ENCODE measurements at regions not wholly inside any gene's neighbourhood (a gene's known extent, or its start where the extent isn't known, plus 50 kb on each side); places are given as distances from the start of the nearest gene placed in this dataset.

- DNase-seq, result no peak
Observed at GRCh38 chr22:47783433-47784366, 1021.2 kb downstream of the TBC1D22A start.

DNA sequence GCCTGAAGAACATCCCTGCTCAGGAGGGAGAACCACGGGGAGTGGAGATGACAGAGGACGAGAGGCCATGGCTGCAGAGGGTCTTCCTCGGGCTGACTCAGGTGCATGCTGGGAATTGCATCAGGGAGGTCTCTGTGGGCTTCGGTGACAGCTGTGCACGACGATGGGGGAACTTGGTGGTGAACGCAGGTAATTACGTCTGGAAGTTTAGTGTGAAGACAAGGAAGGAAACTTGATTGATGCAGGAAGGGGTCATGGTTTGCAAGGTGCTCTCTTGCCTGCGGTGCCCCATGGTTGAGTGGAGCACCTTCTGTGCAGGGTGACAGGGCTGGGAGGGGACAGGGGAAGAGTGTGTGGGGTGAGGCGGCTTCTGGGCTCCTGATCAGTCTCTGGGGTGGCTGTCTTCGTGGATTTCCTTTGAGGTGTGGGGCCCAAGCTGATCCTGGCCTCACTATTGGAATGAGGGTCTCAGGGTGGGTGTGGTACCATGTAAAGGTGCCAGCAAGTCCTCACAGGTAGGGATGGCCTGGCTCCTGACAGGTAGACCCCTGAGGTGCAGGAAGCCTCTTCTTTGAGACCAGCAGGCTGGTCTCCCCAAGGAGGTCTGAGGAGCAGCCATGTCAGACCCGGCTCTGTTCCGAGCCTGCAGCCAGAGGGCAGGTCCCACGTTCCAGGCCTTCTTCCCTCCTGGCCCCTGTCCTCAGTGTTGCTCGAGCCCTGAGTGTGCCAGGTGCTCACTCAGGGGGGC lies 1020.1 kb downstream of the TBC1D22A start:
- no peak for DNase-seq

- DNase-seq, result no peak
Observed at GRCh38 chr22:47781427-47782111, 1019.1 kb downstream of the TBC1D22A start.

- no peak for DNase-seq
Observed at GRCh38 chr22:47781024-47781423, 1018.6 kb downstream of the TBC1D22A start.

GRCh38 chr22:47780281-47780875 lies 1017.9 kb downstream of the TBC1D22A start:
- no peak for DNase-seq

GRCh38 chr22:47779474-47779873 lies 1017.0 kb downstream of the TBC1D22A start:
- no peak for DNase-seq

DNA sequence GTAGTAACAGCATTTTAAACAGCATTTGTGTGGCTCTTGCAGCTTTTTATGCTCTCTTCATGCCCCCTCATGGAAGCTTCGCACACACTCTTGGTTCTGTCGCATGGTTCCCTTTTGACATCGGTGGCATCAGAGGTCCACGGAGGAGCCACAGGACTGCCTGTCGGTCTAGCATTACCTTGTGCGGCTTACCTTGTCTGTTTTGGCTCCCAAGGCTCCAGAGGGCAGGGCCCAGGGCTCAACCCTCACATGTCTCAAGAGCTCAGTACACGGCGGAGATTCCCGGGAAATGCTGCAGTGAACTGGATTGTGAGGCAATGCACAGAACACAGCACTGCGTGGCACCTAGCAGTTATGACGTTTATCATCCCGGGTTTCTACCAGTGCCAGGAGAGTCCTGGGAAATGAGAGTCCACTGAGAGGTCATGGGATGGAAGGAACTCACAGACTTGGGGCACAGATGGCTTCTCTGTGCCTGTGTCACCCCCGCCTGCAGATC lies 1015.8 kb downstream of the TBC1D22A start:
- no peak for DNase-seq

DNA sequence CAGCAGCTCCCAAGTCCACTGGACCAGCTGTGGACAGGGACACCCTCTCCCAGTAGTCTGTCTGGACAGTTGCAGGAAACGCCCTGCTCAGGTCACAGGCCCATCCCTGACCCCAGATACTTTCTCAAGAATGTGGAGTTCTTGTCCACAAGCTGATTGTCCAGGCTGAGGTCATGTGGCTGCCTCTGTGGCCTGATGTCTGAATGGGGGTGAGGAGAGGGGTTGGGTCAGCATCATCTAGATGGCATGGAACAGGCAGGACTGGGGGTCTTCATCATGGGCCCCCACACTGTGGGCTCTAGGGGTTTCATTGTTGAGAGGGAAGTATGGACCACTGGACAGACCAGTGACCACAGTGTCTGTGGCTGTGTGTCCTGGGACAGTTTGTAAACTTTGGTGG lies 1015.0 kb downstream of the TBC1D22A start:
- DNase-seq, result no peak

DNA sequence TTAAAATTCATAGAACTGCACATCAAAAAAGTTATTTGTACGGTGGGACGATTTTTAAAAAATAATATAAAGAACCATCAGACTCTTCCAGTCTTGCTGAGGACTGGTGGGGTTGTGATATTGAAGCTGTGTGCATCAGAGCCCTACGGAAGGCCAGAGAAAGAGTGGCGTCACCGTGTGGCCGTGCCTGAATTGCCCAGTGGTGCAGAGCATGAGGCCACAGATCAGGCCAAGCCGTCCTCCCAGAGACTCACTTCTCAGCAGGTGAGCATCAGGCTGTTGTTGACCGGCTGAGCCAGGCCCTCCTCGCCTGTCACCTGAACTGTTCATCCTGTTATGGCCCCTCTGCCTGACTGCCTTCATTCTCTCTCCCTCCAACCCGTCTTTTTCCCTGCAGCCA lies 1013.9 kb downstream of the TBC1D22A start:
- DNase-seq, result no peak

GRCh38 chr22:47775686-47776085 lies 1013.2 kb downstream of the TBC1D22A start:
- DNase-seq, result no peak

DNA sequence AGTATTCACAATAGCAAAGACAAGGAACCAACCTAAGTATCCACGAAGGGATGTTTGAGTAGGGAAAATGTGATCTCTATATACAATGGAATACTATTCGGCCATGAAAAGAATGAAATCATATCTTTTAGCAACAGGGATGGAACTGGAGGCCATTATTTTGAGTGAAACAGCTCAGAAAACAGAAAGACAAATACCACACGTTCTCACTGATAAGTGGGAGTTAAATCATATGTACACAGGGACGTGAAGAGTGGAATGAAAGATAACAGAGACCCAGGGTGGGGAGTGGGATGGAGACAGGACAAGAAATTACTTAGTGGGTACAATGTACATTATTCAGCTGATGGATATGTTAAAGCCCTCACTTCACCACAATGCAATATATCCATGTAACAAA lies 1012.7 kb downstream of the TBC1D22A start:
- DNase-seq, result no peak

DNA sequence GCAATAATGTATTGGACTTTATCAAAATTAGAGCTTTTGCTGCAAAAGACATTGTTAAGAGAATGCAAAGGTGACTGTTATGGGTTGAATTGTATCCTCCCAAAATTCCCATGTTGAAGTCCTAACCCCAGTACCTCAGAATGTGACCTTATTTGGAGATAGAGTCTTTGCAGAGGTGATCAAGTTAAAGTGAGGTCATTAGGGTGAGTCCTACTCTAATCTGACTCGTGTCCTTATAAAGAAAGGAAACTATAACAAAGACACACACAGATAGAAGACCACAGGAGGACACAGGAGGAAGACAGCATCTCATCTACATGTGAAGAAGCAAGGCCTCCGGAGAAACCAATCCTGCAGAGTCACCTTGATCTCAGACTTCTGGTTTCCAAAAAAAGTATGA lies 1011.2 kb downstream of the TBC1D22A start:
- no peak for DNase-seq

DNA sequence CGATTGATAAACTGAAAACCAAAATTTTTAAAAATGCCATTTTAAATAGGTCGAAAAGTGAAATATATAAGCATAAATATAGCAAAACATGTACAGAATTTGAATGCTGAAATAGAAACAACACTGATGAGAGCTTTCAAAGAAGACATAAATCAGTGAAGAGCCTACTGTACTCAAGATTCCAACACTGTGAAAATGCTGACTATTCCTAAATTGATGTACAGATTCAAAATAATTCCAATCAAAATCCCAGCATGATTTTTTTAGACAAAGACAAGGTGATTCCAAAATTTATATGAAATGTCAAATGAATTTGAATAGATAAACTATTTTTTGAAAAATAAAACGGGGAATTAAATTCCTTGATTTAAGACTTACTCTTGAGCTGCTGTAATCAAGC lies 1010.4 kb downstream of the TBC1D22A start:
- DNase-seq, result no peak

DNA sequence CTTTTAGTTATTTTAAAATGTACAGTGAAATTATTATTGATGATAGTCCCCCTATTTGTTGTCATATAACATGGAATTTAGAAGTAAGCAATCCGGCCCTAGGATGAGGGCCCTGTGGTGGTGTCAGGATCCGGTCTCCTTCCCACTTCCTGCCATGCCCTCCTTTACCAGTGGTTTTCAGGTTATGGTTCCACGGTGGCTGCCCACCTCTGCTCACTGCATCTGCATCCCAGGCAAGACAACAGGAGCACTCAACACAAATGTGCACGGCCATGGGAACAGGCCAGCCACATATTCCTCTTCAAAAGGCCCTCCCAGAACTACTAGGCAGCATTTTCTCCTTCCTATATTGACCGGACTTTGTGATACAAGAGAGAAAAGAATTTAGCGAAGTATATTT lies 1007.2 kb downstream of the TBC1D22A start:
- no peak for DNase-seq

- DNase-seq, result no peak
Observed at GRCh38 chr22:47768027-47768426, 1005.6 kb downstream of the TBC1D22A start.

- no peak for DNase-seq
Observed at GRCh38 chr22:47767403-47767802, 1005.0 kb downstream of the TBC1D22A start.

- no peak for DNase-seq
Observed at GRCh38 chr22:47765757-47766156, 1003.3 kb downstream of the TBC1D22A start.

DNA sequence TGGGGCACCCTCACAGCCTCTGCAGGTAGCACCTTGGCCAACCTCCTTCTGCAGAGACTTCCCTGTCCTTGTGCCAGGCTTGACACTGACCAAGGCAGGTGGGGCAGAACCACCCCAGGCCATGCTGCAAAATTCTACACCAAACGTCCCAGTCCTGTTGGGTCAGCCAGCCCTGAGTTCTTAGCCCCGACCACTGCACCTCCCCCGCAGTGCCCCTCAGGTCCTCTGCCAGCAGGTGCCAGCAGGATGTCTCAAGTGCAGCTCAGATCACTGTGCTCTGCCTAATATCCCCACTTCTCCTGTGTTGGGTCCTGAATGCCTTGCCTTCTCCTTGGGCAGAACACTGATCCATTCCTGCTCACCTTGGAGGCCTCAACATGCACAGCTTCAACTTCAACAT lies 999.7 kb downstream of the TBC1D22A start:
- no peak for DNase-seq

- no peak for DNase-seq
Observed at GRCh38 chr22:47759909-47760308, 997.5 kb downstream of the TBC1D22A start.

GRCh38 chr22:47757741-47758140 lies 995.3 kb downstream of the TBC1D22A start:
- DNase-seq, result no peak

GRCh38 chr22:47750086-47750485 lies 987.6 kb downstream of the TBC1D22A start:
- DNase-seq, result no peak

DNA sequence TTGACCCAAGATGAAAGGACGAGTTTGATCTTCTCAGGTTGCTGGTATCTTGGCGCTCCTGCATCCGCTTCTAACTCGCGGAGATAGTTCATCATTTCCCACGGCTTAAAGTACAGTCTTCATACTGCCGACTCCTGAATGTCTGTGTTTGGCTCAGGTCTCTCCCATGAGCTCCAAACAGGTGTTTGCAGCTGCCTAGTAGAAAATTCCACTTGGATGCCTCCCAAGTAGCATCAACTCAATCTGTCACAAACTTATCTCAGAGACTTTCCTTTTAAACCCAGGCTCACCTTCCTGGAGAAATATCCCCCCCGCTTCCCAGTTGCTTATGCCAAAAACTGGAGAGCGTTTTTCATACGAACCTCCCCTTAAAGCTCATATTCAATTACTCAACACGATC lies 986.5 kb downstream of the TBC1D22A start:
- no peak for DNase-seq

DNA sequence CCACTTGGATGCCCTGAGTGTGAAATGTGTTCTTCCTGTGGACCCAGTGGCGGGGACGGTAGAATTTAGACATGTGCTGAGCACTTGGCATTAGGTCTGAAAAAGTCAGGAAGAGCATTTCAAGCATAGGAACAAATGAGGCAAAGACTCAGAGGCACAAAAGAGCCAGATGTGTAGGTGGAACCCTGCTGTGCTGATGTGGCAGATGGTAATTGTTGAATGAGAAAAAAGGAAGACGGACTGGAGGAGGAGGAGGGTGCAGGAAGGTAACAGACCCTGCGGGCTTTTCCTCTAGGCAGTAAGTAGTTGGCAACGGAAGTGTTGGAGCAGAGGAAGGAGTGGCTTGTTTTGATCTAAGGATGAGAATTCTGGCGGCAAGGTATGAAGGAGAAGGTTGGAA lies 985.8 kb downstream of the TBC1D22A start:
- no peak for DNase-seq
